Mucosa of descending colon (tissue), 3 donors: ENCODE measurements at regions not wholly inside any gene's neighbourhood (a gene's known extent, or its start where the extent isn't known, plus 50 kb on each side); places are given as distances from the start of the nearest gene placed in this dataset.
A peak's percentile ranks its signal among the peaks of the same experiment; 100 is the strongest.
"Not testable (repeated sequence)": the region's sequence is repeated elsewhere in the genome, so short reads cannot be mapped to it uniquely, and the experiment has no call there.

ENCODE experiments used
- ATAC-seq: fragments of 200-7000 bp; cut with Tn5 transposase; one replicate; pipeline ENCODE4 v1.9.1; 2020; ENCODE audit warnings: mild to moderate bottlenecking, moderate library complexity
- DNase-seq, 3 donors: peaks; one replicate each; pipeline ENCODE4 v3.0.0-alpha.2; 2020
- H3K36me3 ChIP-seq: fragments of 200-600 bp; one replicate; pipeline ENCODE4 v1.8.0; 2021; ENCODE audit warnings: low read depth, mild to moderate bottlenecking
- H3K4me1 ChIP-seq: fragments of 200-600 bp; one replicate; pipeline ENCODE4 v1.8.0; 2021; ENCODE audit warnings: low read depth, mild to moderate bottlenecking
- H3K4me3 ChIP-seq: fragments of 200-600 bp; one replicate; pipeline ENCODE4 v1.8.0; 2021; ENCODE audit warnings: mild to moderate bottlenecking
- H3K9me3 ChIP-seq: fragments of 200-600 bp; one replicate; pipeline ENCODE4 v1.8.0; 2021; ENCODE audit warnings: mild to moderate bottlenecking
- CTCF ChIP-seq: fragments of 200-600 bp; IDR thresholded peaks from one replicate; pipeline ENCODE4 v1.8.0; 2022; ENCODE audit warnings: antibody characterized with exemption, mild to moderate bottlenecking
- intact Hi-C, 2 donors: fragments of 100-400 bp; cut with DNase I in 1 of 2; cut with micrococcal nuclease in 1 of 2; formaldehyde crosslinking; loops; one replicate each; pipeline versions ENCODE4 v1.11.0 to v1.11.1; 2022; cut with DNase I, micrococcal nuclease
- donor health status: DM: no; HTN: no; CAD: no; lungs with moderate emphysema.
- donor health status: DM: no; HTN: no; CAD: no.
- donor health status: DM: no; HTN: yes; CAD: no.

- ATAC-seq (no peak), DNase-seq (no peak)
- Histone ChIP-seq H3K4me3 (no peak overlapping the region), H3K9me3 (no peaks in the 10 kb centered on the region), H3K36me3 (no peaks in the 10 kb centered on the region), H3K4me1 (no peaks in the 10 kb centered on the region)
- intact Hi-C loops = no loop called here
- no peak for TF ChIP-seq CTCF
Observed at GRCh38 chr5:86232246-86232645, 385.5 kb upstream of the COX7C start.

- Histone ChIP-seq H3K4me1 (no peaks in the 10 kb centered on the region), H3K36me3 (no peaks in the 10 kb centered on the region), H3K9me3 (no peaks in the 10 kb centered on the region), H3K4me3 (no peak overlapping the region)
- intact Hi-C loops = no loop called here
- ATAC-seq = no peak
- no peak for DNase-seq
- no peak for TF ChIP-seq CTCF
Observed at GRCh38 chr5:86244153-86244552, 373.6 kb upstream of the COX7C start.

- no peak for TF ChIP-seq CTCF
- intact Hi-C loops = no loop called here
- H3K9me3 ChIP-seq = no peaks in the 10 kb centered on the region
- H3K4me1 ChIP-seq = no peaks in the 10 kb centered on the region
- H3K36me3 ChIP-seq = no peaks in the 10 kb centered on the region
- no peak overlapping the region for H3K4me3 ChIP-seq
- ATAC-seq (no peak), DNase-seq (no peak)
Observed at GRCh38 chr5:86257871-86258270, 359.9 kb upstream of the COX7C start.

- ATAC-seq, H3K4me3 ChIP-seq, H3K9me3 ChIP-seq, H3K36me3 ChIP-seq, H3K4me1 ChIP-seq, intact Hi-C loops, DNase-seq: not testable (repeated sequence)
Observed at GRCh38 chr5:86284400-86285190, 333.1 kb upstream of the COX7C start.

GRCh38 chr5:86287437-86287836 lies 330.3 kb upstream of the COX7C start:
- DNase-seq, intact Hi-C loops, H3K4me3 ChIP-seq, H3K4me1 ChIP-seq, H3K9me3 ChIP-seq, H3K36me3 ChIP-seq: not testable (repeated sequence)
- ATAC-seq = peak; percentile 55

- H3K9me3 ChIP-seq, H3K4me3 ChIP-seq, H3K4me1 ChIP-seq, H3K36me3 ChIP-seq, DNase-seq, ATAC-seq, intact Hi-C loops: not testable (repeated sequence)
Observed at GRCh38 chr5:86289786-86290185, 328.0 kb upstream of the COX7C start.

- DNase-seq, H3K4me1 ChIP-seq, H3K4me3 ChIP-seq, intact Hi-C loops, H3K36me3 ChIP-seq, H3K9me3 ChIP-seq: not testable (repeated sequence)
- ATAC-seq = peak; percentile 81
Observed at GRCh38 chr5:86292811-86293210, 324.9 kb upstream of the COX7C start.

GRCh38 chr5:86302643-86303042 lies 315.1 kb upstream of the COX7C start:
- DNase-seq, H3K36me3 ChIP-seq, H3K4me3 ChIP-seq, H3K9me3 ChIP-seq, ATAC-seq, intact Hi-C loops, H3K4me1 ChIP-seq: not testable (repeated sequence)
